ENCODE measurements at regions not wholly inside any gene's neighbourhood (a gene's known extent, or its start where the extent isn't known, plus 50 kb on each side); places are given as distances from the start of the nearest gene placed in this dataset.
"Not testable (repeated sequence)": the region's sequence is repeated elsewhere in the genome, so short reads cannot be mapped to it uniquely, and the experiment has no call there.

DNA sequence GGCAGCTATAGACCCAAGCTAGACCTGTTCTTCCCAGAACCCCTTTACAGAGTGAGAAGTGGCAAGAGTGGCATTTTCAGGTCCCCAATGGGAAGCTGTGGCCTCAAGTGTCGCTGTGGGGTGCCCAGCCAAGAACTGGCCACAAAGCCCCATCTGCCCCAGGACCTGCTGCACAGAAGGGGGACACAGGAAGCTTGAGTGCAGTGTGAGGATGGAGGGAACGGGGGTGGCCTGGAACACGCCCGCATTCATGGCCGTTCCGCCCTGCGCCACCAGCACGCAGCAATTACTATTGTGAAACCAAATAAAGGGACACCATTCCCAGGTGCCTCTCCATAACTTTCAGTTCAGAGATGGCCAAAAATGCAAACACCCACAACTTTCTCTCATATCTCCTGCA is 237.6 kb upstream of the TCERG1L start:
- DNase-seq (no peak), ATAC-seq (no peak)
- intact Hi-C loops (cut with DNase I, micrococcal nuclease): no loop called here

DNA sequence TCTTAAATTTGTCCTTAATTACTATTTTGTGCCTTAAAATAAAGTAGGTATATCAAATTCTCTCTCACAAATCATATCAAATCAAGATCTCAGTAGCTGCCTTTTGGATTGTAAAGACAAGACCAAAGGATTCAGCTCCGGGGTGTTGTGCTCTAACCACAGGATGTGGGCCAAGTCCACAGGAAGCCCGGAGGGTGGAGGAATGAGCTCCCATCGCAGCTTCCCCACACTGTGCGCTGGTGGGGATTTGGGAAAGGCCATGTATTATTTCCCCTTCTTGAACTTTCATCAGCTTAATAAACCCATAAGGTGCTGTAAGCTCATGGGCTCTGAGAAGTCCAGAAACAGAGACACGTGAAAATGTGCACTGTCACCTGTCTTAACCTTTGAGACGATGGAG is 241.6 kb upstream of the TCERG1L start:
- intact Hi-C loops (cut with DNase I, micrococcal nuclease): no loop called here
- no peak for DNase-seq
- ATAC-seq: no peak

DNA sequence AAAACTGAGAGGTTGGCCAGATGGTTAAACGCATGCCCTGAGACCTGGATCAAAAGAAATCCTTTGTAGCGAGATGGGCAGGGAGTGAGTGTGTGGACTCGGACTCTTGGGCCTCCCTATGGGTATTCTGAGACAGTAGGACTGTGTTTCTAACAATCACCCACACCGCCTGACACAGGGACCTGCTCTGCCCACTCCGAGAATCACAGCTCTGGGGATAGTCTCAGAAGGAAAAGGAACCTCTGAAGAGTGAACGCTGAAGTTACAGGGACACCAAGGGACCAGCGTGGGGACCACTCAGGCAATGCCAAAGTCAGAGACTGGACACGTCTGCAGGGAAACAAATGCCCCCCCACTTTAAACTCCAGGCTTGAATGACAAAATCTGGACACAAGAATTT is 242.1 kb upstream of the TCERG1L start:
- no peak for ATAC-seq
- intact Hi-C loops (cut with DNase I, micrococcal nuclease): no loop called here
- no peak for DNase-seq

DNA sequence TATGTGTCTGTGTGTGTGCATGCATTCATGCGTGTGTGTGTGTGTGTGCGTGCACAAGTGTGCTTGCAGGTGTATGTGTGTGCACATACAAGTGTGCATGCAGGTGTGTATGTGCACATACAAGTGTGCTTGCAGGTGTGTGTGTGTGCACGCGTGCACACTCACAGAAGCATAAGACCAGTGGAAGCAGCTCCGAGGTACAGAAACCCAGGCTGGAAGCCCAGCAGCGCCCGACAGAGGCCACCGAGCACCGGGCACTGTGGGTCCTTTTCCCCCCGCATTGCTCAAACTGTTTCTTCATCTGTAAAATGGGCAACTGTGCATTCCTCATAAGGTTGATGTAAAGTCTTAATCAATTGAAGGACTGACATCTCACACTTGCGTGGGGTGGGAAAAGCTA is 243.3 kb upstream of the TCERG1L start:
- DNase-seq (no peak), ATAC-seq (no peak)
- intact Hi-C loops (cut with DNase I, micrococcal nuclease): no loop called here

DNA sequence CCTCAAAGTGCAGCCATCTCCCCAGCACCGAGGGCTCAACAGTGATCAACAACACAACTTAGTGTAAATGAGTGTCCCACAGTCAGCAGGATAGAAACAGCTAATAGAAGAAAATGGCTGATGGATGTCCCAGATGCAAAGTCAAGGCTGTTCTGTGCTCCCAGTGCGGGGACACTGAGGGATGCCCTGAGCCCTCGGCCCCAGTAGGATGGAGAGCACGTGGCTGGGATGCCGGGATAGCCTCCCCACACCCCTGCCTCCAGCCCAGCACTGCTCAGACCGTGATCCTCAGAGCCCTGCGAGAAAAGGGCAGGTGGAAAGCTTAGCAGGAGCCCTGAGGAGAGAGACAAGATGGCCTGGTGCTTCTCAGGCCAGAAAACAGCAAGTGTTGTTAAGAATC is 243.9 kb upstream of the TCERG1L start:
- DNase-seq (no peak), ATAC-seq (no peak)
- intact Hi-C loops (cut with DNase I, micrococcal nuclease): no loop called here

DNA sequence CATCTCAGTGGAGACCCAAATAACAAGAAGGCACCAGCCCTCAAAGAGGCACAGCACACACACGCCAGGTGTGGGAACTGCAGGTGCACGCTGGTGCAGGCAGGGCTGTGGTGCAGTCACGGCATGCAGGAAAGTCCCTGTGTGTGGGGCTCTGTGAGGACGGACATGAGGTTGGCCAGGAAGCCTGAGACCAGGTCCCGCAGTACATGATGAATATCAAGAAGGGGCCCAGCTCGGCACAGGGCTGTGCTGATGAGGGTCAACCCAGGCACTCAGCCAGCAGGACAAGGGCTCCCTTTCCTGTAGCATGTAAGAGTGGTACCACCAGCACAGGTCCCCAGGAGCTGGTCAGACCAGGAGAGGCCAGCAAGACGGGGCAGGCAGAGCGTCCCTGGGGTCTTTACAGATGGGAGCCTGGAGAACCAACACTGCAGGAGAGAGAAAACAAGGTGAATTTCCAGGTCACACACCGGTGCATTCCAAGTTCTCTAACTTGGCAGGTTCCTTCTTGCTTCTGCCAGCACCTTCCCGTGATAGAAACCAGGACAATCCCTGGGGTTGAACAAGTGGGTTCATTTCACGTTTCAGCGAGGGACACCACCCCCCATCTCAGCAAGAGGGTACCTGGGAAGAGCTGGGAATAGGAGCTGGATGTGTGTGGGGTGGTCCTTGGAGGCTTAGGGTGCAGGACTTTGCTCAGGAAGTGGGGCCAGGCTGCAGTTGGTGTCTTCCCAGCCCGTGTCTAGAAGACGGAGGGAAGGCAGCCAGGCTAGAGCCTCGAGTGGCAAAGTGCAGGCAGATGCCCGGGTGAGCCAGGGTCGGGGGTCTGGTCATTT is 244.8 kb upstream of the TCERG1L start:
- ATAC-seq: no peak
- DNase-seq: no peak

DNA sequence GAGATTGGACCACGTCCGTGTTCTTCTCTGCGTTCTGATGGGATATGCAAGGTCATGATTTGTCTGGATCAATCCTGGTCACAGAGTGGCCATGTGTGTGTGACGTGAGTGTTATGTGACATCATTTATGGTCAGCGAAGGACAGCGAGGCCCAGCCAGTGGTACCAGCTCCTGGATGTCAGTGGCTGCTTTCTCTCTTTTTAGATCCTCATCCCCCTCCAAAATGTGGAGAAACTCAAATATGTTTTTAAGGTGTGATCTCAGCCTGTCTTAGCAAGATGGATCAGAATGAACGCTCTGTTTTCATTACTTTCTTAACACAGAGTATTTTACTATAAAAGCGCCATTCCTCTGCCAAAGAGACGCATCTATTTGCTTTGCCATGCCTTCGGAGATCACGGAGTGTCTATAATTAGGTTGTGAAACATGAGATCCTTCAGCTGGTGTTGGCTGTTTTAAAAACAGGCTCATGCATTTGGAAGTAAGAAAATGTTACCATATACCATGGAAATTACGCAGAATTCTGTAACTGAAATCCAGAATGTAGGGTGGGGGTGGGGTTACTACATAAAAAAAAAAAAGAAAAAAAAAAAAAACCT is 245.5 kb upstream of the TCERG1L start:
- DNase-seq (no peak), ATAC-seq (no peak)
- intact Hi-C loops (cut with DNase I, micrococcal nuclease): no loop called here

More for the DNA sequence above, 244.8 kb upstream of the TCERG1L start:
- intact Hi-C loops (cut with DNase I, micrococcal nuclease): no loop called here

DNA sequence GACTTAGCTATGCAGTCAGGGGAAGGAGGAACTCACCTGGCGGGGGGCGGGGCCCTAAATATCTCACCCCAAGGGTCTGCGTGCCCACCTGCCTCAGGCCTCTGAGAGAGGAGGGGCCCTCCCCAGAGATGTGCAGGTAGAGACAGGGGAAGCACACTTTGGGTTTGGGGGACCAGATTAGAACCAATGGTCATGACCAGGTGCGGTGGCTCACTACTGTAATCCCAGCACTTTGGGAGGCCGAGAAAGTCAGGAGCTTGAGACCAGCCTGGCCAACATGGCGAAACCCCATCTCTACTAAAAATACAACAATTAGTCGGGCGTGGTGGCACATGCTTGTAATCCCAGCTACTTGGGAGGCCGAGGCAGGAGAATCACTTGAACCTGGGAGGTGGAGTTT is 246.4 kb upstream of the TCERG1L start:
- DNase-seq; ATAC-seq; intact Hi-C loops (cut with DNase I, micrococcal nuclease): not testable (repeated sequence)

DNA sequence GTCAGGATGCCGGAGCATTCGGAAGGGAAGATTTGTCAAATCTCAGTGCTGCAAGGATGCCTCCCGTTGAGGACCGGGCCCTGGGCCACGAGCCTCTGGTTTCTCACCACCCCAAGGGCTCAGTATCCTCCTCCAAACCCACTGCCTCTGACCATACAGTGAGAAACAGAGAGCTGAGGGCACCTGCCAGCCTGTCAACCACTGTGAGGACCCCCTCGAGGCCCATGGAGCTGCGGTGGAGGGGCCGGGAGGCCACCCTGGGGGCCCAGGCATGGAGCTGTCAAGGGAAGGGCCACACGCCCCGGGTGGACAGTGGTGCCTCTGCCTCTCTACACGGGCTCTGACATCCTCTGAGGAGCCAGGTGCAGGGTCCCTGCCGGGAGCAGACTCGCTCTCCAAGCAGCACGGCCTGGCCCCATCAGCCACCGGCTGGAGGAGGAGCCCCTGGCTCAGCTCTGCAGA is 248.0 kb upstream of the TCERG1L start:
- intact Hi-C loops (cut with DNase I, micrococcal nuclease): no loop called here
- DNase-seq (no peak), ATAC-seq (no peak)

DNA sequence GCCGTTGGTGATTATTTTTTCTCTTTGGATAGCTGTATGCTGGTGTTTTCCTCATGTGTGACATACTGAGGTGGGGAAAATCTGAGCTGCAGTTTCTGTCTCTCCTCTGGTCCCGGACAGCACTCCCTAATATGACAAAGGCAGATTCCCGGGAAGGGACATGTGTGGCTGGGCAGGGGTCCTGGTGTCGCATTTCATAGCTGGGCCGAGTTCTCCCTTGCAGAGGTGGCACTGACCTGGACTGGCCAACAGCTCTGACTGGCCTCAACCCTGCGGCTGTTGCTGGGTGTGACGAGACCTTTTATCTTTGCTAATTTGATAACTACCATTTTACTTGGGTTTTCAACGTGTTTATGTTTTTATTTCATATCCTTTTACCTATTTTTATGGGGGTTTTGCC is 248.6 kb upstream of the TCERG1L start:
- DNase-seq (no peak), ATAC-seq (no peak)
- intact Hi-C loops (cut with DNase I, micrococcal nuclease): no loop called here

DNA sequence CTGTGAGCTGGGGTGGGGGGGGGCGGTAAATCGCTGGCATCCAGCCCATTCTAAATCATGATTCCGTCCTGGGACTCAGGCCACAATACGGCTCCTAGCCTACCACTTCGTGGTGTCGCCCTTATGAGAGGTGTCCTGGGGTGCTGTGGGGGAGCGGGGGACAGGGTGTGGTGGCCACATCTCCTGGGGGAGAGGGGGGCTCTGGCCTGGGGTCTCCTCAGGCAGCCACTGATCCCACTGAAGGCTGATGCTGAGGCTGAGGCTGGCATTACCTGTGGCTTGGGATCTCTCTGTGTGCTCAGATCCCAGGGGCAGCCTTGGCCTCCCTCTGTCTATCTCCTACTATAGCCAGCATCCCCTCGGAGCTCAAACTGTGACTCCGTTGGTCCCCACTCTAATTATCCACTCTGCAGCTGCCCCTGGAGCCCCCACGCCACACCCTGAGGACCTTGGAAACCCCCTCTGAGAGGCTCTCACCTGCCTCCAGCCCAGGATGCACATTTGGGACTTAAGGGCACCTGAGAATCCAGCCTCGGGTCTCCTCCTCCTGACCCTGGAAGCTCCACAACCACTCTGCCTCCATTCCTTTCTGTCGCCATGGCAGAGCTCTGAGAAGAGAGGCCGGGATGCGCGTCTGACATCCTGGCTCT is 249.3 kb upstream of the TCERG1L start:
- DNase-seq (no peak), ATAC-seq (no peak)

DNA sequence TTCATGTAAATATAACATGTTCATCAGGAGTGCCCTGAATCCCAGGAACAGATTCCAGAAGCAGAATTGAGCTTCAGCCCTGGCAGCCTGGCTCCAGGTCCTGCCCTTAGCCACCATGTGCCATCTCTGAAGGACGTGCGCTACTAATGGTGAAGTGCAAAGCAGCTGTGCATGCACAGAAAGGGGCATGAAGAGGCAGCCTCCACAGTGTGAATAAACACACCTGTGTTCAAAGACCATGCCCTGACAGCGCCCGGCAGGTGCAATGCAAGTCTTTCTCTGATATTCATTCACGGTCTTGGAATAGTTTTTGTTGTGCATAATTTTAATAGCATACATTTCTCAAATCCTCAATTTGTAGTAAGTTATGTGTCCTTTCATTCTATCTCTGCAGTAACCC is 250.4 kb upstream of the TCERG1L start:
- DNase-seq: no peak
- intact Hi-C loops (cut with DNase I, micrococcal nuclease): no loop called here
- ATAC-seq: no peak

More for the DNA sequence above, 249.3 kb upstream of the TCERG1L start:
- intact Hi-C loops (cut with DNase I, micrococcal nuclease): no loop called here

DNA sequence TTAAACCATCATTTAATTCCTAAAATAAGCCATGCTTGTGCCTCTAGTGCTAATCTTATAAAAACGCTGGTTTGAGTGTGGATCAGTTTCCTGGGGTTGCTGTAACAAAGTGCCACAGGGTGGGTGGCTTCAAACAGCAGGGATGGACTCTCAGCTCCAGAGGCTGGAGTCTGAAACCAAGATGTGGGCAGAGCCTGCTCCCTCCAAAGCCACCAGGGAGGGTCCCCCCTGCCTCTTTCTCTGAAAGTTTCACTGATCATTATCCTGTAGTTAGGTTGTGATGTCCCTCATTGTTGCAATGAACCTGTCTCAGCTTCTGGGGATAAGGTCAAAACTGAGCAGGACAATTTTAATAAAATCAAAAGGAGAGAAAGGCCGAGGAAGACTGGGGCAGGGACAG is 251.9 kb upstream of the TCERG1L start:
- no peak for DNase-seq
- intact Hi-C loops (cut with DNase I, micrococcal nuclease): no loop called here
- no peak for ATAC-seq

DNA sequence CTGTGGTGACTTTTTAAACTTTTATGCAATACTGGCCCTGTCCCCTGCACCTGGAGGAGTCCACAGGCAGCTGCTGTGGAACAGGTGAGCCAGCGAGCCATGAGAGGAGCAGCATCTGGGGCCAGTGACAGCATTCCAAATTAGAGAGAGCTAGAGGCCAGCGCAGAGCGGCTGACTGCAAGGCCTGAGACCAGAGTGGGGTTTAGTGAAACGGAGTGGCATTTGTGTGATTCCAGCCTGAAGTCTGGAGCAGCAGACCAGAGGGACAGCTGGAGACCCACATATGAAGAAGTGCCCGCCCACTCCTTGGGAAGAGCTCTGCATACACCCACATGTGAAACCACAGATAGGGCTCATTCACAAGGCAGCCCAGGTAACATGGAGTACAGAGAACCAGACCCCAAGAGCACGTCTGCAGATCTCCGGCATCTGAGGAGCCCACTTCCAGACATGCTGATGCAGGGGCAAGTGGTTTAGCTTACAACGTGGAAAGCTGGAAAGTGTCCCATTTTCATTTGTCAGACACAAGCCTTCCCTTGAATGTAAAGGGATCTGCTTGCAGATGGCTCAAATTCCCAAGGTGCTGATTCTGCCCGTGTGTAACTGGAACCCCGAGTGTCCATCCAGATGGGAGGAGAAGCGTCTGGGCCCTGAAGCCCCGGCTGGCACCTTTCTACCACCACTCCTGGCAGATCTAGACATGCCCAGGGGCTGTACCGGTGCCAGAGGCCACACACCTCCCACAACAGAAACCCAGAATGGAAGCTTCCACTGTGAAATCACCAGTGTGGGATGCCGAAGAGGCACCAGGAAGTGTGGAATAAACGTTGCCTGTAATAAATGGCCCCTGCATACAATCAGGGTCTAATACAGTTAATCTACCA is 256.0 kb upstream of the TCERG1L start:
- DNase-seq (no peak), ATAC-seq (no peak)
- intact Hi-C loops (cut with DNase I, micrococcal nuclease): no loop called here

DNA sequence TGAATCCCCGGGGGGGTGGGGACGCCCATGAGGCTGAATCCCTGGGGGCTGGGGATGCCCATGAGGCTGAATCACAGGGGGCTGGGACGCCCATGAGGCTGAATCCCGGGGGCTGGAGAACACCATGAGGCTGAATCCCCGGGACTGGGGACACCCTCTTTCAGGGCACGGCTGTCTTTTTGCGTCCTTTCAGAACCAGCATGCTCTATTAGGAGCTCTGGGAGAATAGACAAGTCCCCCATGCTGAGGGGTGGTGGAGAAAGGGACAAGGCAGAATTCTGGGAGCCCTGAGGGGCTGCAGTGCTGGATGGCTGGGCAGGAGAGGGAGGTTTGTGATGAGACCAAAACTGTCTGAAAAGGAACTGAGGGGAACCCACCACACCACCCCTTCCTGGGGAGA is 257.3 kb upstream of the TCERG1L start:
- intact Hi-C loops (cut with DNase I, micrococcal nuclease): no loop called here
- DNase-seq: no peak
- ATAC-seq: no peak

DNA sequence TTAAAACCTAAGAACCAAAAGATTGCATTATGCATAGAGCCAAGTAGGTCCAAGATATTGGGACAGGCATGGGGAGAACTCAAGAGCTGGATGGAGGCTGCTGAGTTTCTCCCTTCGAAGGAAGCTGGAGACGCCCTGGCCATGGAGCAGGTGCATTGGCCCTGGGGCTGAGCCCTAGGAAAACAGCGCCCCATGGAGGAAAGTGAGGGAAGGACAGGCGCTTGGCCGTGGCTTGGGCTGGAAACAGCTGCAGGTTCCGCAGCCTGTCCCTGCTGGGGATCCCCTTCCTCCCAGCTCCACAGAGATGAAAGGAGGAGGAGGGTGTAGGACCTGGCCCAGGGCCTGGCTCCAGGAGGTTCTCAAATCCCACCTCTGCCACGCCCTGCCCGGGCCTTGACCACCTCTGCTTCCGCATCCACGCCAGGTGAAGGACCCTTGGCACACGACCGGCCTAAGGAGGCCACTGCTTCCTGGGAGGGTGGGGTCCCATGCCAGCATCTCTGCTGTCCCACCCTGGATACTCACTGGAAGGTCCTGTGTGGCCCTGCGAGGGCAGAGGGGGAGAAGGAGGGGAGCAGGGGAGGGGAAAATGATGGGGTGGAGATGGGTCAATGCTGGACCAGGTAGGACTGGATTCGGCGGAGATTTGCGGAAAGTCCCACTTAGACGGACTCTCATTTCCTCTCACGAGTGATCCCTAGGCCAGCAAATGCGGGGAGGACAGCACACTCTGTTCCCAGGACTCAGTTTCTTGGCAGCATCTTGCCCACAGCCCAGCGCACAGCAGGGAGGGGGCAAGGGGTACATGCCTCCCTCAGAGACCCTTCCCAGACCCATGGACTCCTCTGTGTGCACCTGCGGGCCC is 258.6 kb upstream of the TCERG1L start:
- DNase-seq (no peak), ATAC-seq (no peak)
- intact Hi-C loops (cut with DNase I, micrococcal nuclease): no loop called here

DNA sequence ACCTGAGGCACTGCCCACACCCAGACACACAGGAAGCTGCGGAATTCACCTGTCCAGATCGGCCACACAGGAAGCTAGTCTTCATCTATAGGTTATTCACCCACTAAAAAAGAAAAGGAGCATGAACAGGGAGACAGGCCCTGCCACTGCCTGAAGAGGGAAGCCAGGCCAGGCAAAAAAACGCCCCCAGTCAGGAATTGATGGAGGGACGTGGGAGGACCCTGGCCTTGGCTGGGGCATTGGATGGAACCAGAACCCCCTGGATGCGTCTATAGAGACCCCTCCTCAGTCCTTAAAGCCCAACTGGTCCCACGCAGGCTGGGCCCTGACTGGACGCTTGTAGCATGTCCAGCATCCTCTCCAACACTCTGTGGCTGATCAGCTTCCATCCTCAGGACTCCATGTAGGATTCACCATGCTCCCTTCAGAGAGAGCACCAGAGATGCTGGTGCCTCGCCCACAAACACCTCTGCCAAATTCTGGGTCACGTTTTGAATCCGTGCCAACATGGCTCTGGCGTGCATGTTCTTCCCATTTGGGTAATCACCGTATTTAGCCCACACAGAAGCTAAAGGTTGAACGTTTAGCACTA is 259.3 kb upstream of the TCERG1L start:
- intact Hi-C loops (cut with DNase I, micrococcal nuclease): no loop called here
- no peak for ATAC-seq
- DNase-seq: no peak

DNA sequence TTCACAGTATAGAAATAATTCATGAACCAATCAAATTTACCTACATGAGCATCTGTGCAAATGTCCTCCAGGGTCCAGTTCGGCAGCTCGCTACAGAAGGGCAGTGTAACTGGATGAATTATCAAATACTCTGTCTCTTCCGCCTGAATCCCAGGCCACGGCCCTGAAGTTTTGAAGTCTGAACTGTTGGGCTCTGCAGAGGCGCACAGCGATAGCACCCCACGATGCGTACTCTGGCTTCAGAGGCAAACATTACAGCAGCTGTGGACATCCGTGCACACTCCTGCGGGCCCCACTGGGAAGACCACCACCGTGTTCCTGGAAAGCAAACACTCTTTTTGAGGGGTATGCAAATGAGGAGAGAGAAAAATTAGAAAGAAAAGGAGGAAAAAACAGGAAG is 259.8 kb upstream of the TCERG1L start:
- ATAC-seq: no peak
- DNase-seq: no peak
- intact Hi-C loops (cut with DNase I, micrococcal nuclease): no loop called here
